Hematopoietic multipotent progenitor cell treated with erythropoietin and hydrocortisone succinate and interleukin-3 and kit ligand, for 6 days (in vitro differentiated cells): ENCODE measurements at regions not wholly inside any gene's neighbourhood (a gene's known extent, or its start where the extent isn't known, plus 50 kb on each side); places are given as distances from the start of the nearest gene placed in this dataset.

Source experiments
- DNase-seq: peaks from one replicate; pipeline ENCODE4 v3.0.0-alpha.2; 2015

DNA sequence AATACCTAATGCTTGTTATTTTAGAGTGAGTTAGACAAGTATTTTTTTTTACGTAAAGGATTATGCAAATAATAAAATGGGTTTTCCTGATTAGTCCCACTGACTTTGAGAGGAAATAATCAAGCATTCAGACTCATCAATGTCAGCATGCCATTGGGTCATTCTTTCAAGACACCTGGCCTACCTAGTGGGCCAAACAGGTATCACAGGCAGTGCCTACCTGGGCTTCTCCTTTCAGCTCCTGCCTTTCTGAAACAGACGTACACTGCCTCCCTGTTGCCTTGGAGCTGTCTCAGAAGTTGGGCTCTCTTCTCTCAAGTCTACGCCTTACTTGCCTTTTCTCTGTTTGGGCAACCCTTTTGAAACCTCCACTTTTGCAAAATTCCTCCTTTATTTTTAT is 545.6 kb downstream of the SNAPC1 start:
- no peak for DNase-seq

DNA sequence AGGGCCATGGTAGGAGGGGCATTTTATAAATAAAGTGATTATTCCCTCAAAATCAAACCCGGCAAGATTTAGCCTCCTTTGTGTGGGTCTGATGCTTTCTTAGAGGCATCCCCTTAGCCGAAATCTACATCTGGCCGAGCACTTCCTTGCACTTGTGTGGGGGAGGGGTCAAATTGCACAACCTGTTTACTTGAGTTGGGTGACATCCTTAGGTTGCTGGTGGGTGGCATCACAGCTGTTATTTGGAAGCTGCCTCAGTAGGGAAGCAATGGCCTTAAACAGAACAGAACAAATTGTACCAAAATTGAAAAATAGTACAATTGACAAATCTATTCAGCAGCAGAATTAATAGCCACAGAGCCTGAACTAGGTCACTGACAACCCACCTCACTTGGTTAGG is 546.1 kb downstream of the SNAPC1 start:
- DNase-seq = no peak

DNA sequence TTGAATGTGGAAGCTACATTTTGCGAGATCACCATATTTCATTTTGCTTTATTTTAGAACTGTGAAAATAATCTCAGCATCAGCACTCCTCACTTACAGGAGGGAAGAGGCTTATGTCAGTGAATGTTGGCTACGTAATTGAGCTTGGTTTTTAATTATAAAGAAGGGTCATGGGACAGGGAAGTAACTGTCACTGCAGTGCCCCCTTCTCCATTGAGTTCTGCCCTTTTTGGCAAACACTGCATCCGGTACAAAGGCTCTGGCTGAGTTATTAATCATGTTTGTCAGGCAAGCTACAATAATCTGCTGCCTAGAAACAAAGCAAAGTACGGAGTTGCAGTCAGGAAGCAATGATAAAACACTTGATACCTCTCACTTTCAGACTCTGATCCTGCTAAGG is 546.7 kb downstream of the SNAPC1 start:
- no peak for DNase-seq

DNA sequence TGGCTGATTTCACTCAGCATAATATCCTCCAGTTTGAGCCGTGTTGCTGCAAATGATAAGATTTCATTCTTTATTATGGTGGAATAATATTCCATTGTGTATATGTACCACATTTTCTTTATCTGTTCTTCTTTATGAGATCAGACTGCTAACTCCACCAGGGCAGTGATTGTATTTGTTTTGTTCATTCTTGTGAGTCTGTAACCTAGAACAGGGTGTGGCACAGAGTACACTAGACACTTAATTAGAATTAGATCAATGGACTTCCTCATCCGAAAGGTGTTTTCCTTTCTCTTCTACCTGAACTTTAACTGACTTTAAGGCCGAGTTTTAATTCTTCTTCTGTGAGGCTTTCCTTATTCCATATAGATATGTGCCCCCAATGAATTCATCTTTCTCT is 551.0 kb downstream of the SNAPC1 start:
- DNase-seq = no peak

DNA sequence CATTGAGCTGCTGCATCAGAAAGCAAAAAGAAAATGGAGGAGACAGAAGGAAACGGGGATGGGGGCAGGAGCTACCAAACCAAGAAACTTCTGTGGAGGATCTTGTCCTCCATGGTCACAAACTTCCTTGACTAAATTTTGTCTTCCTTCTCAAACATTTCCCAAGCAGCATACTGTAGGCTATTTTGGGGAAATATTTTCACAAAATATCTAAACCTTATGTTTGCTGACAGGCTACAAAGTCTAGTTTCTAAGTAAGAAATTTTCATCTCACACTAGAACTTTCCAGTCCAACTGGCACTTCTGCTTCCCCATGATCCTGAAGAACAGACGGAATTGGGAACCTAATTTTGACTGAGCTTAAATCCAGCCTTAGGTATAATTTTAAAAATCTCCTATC is 552.0 kb downstream of the SNAPC1 start:
- DNase-seq = no peak

DNA sequence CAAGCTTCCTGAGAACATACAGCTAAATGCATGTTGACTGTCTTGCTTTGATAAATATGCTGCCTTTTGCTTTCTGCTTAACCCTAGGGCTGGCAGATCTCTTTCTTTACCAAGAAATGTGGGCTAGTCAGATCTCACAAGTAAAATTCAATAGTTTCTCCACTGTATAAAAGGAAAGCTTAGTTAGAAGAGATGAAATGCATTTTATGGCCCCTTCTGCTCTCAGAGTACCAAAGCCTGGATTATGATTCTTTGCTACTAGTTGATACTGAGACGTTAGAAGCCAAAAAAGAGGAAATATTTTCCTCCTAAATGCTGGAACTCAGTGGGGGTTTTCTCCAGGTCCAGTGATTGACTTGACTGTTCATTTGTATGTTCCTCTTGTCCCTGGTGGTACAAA is 552.7 kb downstream of the SNAPC1 start:
- no peak for DNase-seq

DNA sequence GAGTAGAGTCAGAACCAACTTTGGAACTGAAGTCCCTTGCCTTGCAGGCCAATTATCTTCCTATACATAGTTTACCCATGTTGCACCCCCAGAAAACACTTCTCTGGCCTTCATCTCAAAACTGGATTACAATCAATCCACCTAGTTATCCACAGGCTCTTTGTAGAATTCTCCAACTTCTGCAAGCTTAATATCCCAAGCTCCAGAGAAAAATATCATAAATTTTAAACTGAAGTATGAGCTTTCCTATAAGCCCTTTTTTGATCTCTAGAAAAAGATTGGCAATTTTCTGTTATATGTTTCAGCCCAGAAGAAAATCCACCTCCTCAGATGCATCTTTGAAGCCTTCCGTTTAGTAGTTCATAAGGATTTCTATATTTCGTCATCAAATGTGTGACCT is 553.4 kb downstream of the SNAPC1 start:
- DNase-seq = no peak

DNA sequence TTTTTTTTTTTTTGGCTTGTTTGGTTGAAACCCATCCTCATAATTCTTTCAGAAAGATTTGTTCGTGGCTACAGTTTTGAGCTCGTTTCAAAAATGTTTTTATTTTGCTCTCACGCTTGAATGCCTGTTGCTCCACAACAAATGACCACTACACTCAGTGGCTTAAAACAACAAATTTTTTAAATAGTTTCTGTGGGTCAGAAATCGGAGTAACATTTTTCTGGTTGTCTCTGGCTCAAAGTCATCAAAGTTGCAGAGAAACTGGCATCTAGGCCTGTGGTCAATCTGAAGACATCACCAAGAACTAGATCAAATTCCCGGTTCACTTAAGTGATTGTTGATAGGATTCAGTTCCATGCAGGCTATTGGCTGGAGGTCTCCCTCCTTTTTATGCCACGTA is 560.0 kb downstream of the SNAPC1 start:
- no peak for DNase-seq

DNA sequence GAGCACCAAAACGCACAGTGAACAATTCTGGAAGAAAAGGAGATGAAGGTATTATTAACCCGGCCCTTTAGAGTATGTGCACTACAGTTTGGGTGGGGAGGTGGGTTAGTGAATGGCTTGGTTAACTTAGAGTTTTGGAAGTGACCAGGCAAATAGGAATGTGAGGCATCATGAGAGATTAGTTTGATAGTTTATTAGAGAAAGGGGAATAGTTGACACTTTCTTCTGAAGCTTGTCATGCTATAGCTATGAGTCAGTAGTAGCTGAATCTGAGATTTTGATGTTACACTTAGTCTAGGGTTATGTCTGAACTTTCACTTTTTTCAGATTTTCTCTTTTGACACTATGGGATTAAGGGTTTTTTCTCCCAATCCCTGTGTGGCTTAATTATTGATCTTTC is 567.2 kb downstream of the SNAPC1 start:
- no peak for DNase-seq

DNA sequence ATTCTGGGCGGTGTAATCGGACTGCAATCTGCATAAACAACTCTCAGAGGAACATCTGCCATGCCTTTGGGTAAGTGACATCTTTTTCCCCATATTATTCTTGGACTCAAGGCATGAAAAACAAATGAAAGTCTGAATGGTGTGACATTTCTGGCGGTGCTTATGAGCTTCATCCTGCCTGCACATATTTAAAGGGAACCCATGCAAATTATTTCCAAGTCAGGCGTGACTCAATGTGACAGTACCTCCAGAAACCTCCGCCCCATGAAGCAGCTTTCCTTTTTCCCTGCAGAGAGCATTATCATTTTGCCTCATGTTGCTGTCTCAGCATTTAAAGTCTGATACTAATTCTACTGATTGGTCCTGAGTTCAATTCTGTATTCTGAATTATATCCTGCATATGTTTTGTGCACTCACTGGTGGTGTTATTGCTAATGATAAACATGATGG is 585.4 kb downstream of the SNAPC1 start:
- no peak for DNase-seq

DNA sequence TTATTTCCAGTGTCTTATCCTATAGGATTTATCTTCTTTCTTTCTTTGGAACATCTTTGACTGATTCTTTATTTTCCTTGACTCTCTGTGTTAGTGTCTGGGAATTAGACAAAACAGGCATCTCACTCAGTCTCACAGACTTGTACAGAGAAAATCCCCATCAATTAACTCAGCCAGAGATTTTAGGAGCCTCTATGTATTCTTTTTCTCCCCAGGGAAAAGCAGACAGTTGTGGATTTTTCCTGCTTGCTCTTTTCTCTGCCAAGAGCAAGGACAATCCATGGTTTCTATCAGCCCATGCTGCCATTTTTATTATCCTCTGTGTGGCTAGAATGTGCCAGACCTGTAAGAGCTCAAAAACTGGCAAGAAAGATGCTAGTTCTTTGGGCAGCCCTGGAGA is 595.1 kb downstream of the SNAPC1 start:
- DNase-seq = no peak

DNA sequence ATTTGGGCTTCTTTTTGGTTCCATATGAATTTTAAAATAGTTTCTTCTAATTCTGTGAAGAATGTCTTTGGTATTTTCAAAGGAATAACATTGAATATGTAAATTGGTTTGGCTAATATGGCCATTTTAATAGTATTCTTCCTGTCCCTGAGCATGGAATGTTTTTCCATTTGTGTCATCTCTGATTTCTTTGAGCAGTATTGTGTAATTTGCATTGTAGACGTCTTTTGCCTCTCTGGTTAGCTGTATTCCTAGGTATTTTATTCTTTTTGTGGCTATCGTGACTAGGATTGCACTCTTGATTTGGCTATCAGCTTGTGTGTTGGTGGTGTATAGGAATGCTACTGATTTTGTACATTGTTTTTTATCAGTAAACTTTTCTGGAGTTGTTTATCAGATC is 601.9 kb downstream of the SNAPC1 start:
- DNase-seq = no peak

DNA sequence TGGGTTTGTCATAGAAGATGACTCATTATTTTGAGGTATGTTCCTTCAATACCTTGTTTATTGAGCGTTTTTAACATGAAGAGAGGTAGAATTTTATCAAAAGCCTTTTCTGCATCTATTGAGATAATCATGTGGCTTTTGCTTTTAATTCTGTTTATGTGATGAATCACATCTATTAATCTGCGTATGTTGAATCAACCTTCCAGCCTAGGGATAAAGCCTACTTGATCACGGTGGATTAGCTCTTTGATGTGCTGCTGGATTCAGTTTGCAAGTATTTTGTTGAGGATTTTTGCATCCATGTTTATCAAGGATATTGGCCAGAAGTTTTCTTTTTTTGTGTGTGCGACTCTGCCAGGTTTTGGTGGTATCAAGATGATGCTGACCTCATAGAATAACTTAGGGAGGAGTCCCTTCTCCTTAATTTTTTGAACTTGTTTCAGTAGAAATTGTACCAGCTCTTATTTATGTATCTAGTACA is 602.6 kb downstream of the SNAPC1 start:
- DNase-seq = no peak

DNA sequence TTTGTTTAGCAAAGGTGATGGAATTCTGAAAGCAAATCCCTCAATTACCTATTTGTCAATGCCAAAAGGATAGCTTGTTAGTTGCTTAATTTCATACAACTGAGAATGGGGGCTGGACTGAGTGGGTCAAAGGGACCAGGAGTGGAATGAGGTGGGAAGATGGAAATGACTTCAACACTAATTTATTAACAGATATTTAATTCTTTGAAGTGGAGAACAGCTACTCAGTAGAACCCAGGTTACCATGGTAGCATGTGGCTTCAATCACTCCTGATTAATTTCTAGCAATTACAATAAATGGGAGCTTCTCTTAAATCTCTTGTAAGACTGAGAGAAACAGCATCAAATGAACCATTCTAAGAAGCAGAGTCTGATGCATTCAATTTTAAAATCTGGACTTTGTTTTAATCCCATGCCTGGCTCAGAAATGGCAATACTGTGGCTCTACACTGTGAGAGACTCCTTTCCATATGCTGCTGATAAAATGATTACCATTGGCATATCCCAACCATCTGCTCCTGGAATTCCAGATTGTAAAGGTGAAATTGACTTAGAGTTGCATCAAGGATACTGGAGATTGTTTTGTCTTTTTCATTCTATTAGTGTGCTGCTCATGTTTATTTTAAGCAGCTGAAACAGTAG is 607.8 kb downstream of the SNAPC1 start:
- no peak for DNase-seq

DNA sequence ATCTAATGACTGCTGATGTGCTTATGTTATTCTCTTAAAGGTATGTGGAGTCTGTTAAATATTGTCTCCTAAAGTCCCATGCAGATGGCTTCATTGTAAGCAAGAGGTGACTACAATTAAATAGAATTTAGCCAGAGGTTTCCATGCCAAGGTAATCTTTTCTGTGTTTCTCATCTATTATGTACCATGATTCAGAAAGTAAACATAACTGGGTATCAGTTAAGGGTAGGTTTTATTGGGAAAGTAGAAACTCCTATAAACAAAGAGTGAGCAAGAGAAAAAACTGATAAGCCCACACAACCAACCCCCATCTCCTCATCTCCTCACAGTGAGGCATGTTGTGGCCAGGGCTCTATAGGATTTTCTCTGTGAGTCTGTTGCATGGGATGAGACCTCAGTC is 611.7 kb downstream of the SNAPC1 start:
- no peak for DNase-seq

DNA sequence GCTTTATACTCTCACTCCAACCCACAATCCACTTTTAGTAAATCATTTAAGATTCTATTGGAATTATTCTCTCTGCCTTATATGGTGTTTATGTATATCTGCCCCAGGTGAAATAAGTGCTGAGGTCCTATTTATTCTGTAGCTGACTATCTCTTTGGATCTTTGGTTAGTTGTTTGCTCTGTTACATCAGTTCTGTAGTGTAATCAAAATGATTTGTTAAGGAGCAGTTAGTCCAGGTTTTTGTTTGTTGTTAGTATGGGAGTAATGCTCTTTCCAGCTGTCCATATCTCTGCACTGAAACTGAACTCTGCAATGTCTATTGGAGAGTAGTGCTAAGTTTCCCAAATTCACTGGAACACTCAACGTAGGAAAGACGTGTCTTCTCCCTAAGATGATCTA is 615.8 kb downstream of the SNAPC1 start:
- no peak for DNase-seq

DNA sequence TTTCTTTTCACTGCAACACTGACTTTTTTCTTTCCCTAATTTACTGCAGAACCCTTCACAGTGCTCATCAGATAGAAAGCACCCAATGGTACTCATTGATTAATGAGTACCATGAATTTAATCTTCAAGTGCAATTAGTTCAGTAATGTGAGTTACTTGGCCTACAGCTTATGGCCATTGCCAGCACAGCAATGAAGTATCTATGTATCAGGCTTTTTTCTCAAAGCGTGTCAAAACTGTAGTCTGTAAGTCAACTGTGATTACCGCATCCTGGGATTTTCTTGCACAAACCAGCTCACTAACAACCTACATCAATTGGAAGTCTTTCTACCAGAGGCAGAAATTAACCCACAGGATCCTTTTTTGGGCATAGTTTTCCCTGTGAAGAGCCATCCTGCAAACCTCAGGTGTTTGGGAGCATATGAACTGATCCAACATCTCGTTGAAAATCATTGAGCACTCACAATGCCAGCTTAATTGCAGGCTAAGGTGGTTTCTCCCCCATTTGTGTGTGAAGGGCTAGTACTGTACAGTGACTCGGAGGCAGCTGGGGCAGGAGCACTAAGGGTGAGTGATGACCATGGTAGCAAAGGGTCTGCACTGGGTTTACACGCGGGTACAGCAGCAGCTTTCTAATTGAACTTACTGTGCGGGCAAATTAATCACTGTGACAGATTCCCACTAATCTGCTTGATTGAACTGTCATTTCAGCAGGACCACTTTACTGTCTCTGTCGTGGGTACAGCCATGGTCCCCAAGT is 619.3 kb downstream of the SNAPC1 start:
- DNase-seq = no peak

DNA sequence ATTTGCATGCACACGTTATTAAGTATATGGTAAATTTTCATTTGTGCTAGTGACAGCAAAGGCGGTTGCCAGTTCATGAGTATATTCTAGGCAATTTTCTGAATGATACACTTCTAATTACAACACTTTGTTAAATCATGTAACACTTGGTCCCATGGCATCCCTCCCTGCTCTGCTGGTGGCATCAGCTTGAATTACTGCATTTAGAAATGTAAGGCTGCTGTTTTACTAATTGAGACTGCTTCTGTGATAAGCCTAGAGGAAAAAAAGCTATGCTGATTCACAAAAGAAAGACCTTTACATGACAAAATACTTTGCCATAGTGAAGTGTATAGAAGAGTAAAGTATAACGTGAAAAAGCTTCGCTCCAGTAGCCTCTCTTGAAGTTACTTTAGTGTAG is 636.1 kb downstream of the KCNH5 start:
- DNase-seq = no peak

DNA sequence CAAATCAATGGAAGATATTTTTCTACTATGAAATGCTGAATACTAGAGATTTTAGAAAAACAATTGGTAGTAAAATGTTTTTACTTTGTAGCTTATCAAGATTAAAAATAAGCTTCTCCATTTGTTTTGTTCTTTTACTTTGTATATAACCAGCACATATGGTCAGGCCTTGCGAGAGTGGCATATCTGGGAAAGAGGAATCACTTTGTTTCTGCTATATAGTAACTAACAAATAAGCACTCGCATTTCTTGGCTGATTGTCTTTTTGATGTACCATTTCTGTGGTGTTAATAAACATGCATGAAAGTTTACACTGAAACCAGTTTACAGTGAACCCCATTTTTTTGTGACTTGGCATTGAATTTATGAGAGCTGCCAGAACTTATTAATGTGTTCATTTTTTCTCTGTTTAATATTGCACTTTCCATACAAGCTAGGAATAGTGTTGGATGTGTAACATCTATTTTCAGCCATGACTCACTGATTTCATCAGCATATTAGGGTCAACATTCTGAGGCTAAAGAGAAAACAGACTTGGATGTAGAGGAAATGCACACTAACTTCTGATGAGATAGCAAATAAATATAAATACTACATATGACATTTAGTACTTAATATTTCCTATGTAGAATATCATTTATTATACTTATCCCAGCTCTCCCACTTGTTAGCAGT is 635.5 kb downstream of the KCNH5 start:
- DNase-seq = no peak

DNA sequence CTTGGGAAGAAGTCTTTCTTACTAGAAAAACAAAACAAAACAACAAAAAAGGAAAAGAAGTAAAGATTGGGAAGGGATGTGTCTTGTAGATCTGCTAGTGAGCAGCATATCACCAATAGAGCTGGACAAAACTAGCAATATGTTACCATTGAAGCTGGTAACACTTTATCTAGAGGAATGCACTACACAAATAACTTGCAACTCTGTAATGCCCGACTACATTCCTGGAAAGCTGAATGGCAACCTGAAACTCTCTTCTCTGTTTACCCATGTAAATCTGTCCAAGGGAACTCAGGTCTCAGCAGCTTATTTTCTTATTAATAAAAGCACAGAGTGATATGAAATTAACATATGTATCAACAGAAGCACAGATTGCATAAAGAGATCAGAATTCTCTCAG is 624.4 kb downstream of the KCNH5 start:
- DNase-seq = no peak

DNA sequence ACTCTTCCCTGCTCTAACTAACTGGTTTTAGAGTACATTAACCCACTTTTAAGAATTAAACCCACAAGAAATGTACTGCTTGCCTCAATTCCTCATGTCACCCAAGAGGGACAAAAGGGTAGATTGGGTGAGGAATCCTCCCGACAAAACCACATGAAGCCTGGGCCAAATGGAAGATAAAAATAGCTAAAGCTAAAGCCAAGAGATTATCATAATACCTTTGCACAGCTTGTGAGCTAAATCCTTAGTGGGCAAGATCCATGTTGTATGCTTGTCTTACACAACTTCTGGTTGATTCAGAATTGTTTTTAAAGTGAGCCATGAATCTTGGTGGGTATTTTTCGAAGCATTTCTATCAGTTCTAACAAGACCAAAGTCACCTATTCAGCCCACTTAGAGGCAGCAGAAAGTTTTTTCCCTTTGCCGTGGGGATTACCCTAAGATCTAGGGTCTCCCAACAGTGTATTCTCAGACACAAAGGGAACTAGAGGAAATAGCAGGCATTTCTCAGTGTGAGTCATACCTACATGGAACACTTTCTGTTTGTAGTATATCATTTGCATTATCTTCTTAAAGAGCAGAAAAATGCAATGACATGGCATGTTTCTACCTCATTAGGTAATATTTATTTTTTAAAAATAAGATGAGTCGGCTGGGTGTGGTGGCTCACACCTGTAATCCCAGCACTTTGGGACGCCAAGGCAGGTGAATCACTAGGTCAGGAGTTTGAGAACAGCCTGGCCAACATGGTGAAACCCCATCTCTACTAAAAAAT is 616.6 kb downstream of the KCNH5 start:
- DNase-seq = no peak

DNA sequence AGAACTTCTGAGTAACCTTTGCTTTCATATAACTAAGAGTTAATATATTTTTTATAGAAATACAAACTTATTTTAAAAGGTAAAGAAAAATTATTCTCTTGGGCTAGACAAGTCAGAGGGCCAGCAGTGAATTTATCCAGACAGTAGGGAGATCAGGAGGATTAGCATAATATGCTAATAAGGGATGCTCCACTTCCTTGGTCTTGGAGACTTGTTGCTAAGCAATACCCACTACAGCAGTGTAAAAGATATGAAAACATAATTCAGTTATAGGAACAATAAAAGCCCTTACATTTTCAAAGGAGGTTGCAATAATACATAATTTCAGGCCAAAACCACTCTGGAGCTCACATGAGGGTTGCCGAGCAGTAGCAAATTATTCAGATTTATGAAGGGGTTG is 615.6 kb downstream of the KCNH5 start:
- no peak for DNase-seq

DNA sequence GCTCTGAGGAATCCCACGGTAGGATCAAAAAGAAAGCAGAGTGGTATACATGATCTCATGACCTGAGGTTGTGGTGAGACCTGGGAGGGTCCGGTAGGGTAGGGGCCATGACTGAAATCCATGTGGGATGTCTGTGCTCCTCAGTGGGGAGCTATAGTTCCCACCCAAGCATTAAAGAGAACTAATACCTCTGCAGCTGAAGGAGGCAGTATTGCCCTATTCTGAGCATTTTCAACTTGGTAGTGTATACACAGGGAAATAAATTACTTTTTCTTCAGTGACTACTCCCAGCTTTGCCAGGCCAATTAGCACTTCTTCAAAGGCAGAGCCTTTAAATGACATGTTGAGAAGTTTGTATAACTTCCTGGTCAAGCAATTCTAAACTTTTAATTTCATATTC is 613.8 kb downstream of the KCNH5 start:
- no peak for DNase-seq
